SK-N-SH treated with all-trans-retinoic acid at 6 μM for 48 hours (cell line): ENCODE measurements at regions not wholly inside any gene's neighbourhood (a gene's known extent, or its start where the extent isn't known, plus 50 kb on each side); places are given as distances from the start of the nearest gene placed in this dataset.

ENCODE experiments used
- CREB5 ChIP-seq: fragments of 250-450 bp; sonication (Bioruptor Pico); IDR thresholded peaks from 2 replicates; pipeline ENCODE4 v1.5.1; 2020; ENCODE audit warnings: low read depth, mild to moderate bottlenecking, moderate library complexity
- CSRNP3 ChIP-seq: fragments of 250-450 bp; sonication (Bioruptor Pico); IDR thresholded peaks from 2 replicates; pipeline ENCODE4 v1.5.1; 2021; ENCODE audit warnings: mild to moderate bottlenecking, moderate library complexity
- ISL1 ChIP-seq: fragments of 250-450 bp; sonication (Bioruptor Pico); IDR thresholded peaks from 2 replicates; pipeline ENCODE4 v2.1.2; 2022; ENCODE audit warnings: mild to moderate bottlenecking, moderate library complexity
- OSR1 ChIP-seq: fragments of 250-450 bp; sonication (Bioruptor Pico); IDR thresholded peaks from 2 replicates; pipeline ENCODE4 v1.8.0; 2022; ENCODE audit warnings: moderate library complexity, mild to moderate bottlenecking, inconsistent platforms
- PATZ1 ChIP-seq: fragments of 250-450 bp; sonication (Bioruptor Pico); IDR thresholded peaks from 2 replicates; pipeline ENCODE4 v1.8.0; 2020; ENCODE audit warnings: mild to moderate bottlenecking, moderate library complexity, borderline replicate concordance
- RARB ChIP-seq: fragments of 250-450 bp; sonication (Bioruptor Pico); IDR thresholded peaks from 2 replicates; pipeline ENCODE4 v1.8.0; 2021; ENCODE audit warnings: mild to moderate bottlenecking, moderate library complexity
- SNAI2 ChIP-seq: fragments of 250-450 bp; sonication (Bioruptor Pico); IDR thresholded peaks from 2 replicates; pipeline ENCODE4 v1.5.0; 2020; ENCODE audit warnings: mild to moderate bottlenecking, moderate library complexity
- TSHZ2 ChIP-seq: fragments of 250-450 bp; sonication (Bioruptor Pico); IDR thresholded peaks from 2 replicates; pipeline ENCODE4 v1.5.0; 2020; ENCODE audit warnings: mild to moderate bottlenecking, moderate library complexity
- ZFP30 ChIP-seq: fragments of 450-650 bp; formaldehyde crosslinking; IDR thresholded peaks from 2 replicates; pipeline ENCODE4 v1.5.0; 2022; ENCODE audit warnings: mild to moderate bottlenecking, moderate library complexity

- no peak for TF ChIP-seq CSRNP3
- TF ChIP-seq ZFP30 (CRISPR knock-in tag): no peak
- TF ChIP-seq CREB5 (CRISPR knock-in tag): no peak
- no peak for TF ChIP-seq RARB (CRISPR knock-in tag)
- TF ChIP-seq ISL1 (CRISPR knock-in tag): no peak
- TF ChIP-seq PATZ1: no peak
- no peak for TF ChIP-seq SNAI2 (CRISPR knock-in tag)
- no peak for TF ChIP-seq TSHZ2 (CRISPR knock-in tag)
- TF ChIP-seq OSR1: no peak
These were observed 102.8 kb upstream of the TMCC3 start for GRCh38 chr12:94753036-94753679.
